PC-3 (cell line): ENCODE measurements at regions not wholly inside any gene's neighbourhood (a gene's known extent, or its start where the extent isn't known, plus 50 kb on each side); places are given as distances from the start of the nearest gene placed in this dataset.

Source experiments
- EZH2 ChIP-seq: fragments of 300-600 bp; sonication (generic); IDR thresholded peaks from one replicate; pipeline ENCODE4 v1.6.1; 2017; ENCODE audit warnings: antibody characterized with exemption, mild to moderate bottlenecking, low read length; ENCODE audit not compliant: unreplicated experiment
- TF ChIP-seq, protein P1 (sequence below): fragments of 300-600 bp; sonication (generic); conservative IDR thresholded peaks from 2 replicates; pipeline ENCODE4 v1.5.1; 2017; ENCODE audit warnings: antibody characterized with exemption, low read depth, mild to moderate bottlenecking, low read length

DNA sequence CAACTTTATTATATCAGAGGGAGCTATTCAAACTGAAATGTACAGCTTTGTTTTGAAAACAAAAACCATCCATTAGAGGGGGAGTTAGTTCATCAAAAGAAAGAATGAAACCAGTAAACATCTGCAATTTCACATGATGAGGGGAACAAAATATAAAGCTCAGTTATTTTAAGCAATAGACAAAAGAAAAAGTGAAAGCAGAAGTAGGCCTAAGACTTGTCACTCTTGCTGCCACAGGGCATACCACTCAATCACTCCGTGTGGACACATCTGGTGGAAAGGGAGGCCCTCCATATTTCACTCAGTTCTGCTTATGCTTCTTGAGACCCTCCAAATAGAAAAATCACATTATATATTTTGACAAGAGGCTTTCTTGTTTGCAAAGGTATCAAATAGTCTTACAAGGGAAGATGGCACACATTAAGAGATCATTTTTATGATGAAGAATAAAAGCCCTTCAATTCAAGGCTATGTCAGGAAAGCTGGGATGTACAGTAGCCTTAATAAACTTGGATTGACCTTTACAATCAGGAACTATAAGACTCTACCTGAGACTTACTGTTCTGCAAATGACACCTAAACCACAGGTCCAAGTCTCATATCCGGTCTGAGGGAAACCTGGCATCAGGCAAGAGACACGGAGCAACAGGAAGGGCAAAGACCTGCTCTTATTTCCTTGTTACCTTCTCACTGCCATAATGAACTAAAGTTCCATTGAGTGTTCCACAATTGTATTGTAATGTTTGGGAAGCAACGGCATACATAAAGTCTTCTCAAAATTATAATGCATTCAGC, 222.5 kb upstream of the GRIP1 start:
- TF ChIP-seq, protein P1, sequence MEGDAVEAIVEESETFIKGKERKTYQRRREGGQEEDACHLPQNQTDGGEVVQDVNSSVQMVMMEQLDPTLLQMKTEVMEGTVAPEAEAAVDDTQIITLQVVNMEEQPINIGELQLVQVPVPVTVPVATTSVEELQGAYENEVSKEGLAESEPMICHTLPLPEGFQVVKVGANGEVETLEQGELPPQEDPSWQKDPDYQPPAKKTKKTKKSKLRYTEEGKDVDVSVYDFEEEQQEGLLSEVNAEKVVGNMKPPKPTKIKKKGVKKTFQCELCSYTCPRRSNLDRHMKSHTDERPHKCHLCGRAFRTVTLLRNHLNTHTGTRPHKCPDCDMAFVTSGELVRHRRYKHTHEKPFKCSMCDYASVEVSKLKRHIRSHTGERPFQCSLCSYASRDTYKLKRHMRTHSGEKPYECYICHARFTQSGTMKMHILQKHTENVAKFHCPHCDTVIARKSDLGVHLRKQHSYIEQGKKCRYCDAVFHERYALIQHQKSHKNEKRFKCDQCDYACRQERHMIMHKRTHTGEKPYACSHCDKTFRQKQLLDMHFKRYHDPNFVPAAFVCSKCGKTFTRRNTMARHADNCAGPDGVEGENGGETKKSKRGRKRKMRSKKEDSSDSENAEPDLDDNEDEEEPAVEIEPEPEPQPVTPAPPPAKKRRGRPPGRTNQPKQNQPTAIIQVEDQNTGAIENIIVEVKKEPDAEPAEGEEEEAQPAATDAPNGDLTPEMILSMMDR: no peak
- TF ChIP-seq EZH2: no peak
